NOMO-1 (cell line): ENCODE measurements at regions not wholly inside any gene's neighbourhood (a gene's known extent, or its start where the extent isn't known, plus 50 kb on each side); places are given as distances from the start of the nearest gene placed in this dataset.

Experiments used
- DNase-seq, 2 experiments: peaks; one replicate each; lab custom pipeline; 2025; ENCODE audit not compliant: unreplicated experiment in 2 of 2; lab: John Stamatoyannopoulos, UW

GRCh38 chr2:138985881-138986280 is 205.7 kb upstream of the NXPH2 start:
- no peak for DNase-seq

- DNase-seq = no peak
These were observed 199.1 kb upstream of the NXPH2 start for GRCh38 chr2:138979131-138979785.

- DNase-seq = no peak
These were observed 194.5 kb upstream of the NXPH2 start for GRCh38 chr2:138974651-138975050.

DNA sequence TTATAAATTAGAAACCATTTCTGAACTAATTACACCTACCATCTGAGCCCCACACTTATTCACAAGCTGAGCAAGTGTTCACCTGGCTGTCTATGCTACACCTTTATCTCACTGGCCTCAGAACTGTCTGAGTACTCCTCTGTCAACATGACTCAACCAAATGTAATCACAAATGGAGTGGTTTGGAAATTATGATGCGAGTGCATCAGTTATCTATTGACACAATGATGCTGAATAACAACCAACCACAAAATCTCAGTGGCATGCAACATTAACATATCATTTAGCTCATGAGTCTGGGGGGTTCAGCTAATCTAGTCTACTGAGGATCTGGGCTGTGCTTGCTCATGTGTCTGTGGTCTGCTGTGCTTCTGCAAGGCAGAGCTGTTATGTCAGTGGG is 184.2 kb upstream of the NXPH2 start:
- no peak for DNase-seq

- no peak for DNase-seq
These were observed 182.5 kb upstream of the NXPH2 start for GRCh38 chr2:138962686-138963085.

DNA sequence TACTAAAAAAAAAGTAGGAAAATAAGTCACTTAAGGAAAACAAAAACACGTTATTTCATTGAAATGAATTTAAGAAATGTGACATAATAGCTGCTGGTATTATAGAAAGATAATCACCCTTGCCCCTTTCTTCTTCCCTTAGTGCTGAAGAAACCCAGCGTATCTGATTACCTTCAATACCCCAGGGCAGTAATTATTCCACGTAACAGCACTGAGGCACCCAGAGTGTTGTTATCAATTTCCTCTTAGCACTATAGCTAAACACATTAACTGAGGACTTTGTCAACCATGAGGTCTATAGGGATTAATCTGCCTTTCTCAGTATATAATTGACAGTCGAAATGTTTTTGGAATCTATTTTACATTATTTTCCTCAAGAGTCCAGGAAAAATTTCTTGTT is 180.0 kb upstream of the NXPH2 start:
- no peak for DNase-seq

GRCh38 chr2:138959031-138959430 is 178.8 kb upstream of the NXPH2 start:
- no peak for DNase-seq

DNA sequence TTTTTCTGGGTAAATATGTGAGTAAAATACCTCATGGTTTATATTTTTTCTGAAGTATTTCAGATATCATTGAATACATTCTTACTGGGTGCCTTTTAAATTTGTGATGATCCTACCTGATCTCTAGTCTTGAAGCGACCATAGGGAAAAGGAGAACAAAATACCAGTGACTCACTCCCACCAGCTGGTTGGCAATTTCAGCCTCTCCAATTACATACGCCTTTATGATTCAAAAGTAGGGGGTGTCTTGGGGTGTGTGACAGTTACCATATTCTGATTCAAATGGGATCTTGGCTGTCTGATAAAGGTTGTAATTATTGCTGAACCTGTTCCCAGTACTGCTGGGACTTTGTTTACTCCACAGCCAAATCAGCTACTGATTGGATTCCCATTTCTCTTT is 175.9 kb upstream of the NXPH2 start:
- DNase-seq = no peak

- no peak for DNase-seq
These were observed 170.3 kb upstream of the NXPH2 start for GRCh38 chr2:138950486-138950885.

GRCh38 chr2:138949517-138949916 is 169.3 kb upstream of the NXPH2 start:
- DNase-seq = no peak

GRCh38 chr2:138948070-138948539 is 167.9 kb upstream of the NXPH2 start:
- no peak for DNase-seq

DNA sequence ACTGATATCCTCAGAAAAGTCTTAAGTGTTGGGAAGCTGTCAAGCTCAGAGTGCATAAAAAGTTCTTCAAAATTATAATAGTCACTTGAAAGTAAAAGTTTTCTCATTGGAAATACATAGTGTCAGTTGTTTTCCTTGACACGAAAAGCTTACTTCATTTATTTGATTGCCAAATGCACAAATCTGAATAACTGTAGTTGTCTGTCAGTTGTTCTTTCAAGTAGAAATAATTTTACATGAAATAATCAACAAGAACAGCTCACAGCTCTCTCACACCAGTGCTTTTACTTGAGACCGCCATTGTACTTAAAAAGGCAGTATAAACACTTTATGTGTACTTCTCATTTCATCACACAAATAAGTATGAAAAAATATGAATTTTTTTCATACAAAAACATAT is 163.3 kb upstream of the NXPH2 start:
- DNase-seq = no peak

DNA sequence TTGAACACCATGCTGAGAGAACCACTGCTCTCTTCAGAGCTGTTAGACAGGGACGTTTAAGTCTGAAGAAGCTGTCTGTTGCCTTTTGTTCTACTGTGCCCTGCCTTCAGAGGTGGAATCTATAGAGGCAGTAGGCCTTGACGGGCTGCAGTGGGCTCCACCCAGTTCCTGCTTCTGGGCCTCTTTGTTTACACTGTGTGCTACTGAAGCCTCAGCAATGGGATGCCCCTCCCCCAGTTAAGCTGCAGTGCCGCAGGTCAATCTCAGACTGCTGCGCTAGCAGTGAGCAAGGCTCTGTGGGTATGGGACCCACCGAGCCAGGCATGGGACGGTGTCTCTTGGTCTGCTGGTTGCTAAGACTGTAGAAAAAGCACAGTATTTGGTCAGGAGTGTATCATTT is 162.3 kb upstream of the NXPH2 start:
- no peak for DNase-seq

- no peak for DNase-seq
These were observed 151.4 kb upstream of the NXPH2 start for GRCh38 chr2:138931284-138932256.

DNA sequence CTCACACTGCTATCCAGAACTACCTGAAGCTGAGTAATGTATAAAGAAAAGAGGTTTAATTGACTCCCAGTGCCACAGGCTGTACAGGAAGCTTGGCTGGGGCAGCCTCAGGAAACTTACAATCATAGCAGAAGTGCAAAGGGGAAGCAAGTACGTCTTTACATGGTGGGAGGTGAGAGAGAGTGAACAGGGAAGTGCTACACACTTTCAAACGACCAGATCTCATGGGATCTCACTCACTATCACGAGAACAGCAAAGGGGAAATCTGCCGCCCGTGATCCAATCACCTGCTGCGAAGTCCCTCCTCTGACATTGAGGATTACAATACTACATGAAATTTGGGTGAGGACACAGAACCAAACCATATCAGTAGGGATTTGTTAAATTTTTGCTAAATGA is 150.4 kb upstream of the NXPH2 start:
- DNase-seq = no peak

GRCh38 chr2:138928374-138929021 is 148.3 kb upstream of the NXPH2 start:
- no peak for DNase-seq

- DNase-seq = no peak
These were observed 142.9 kb upstream of the NXPH2 start for GRCh38 chr2:138922973-138923563.

DNA sequence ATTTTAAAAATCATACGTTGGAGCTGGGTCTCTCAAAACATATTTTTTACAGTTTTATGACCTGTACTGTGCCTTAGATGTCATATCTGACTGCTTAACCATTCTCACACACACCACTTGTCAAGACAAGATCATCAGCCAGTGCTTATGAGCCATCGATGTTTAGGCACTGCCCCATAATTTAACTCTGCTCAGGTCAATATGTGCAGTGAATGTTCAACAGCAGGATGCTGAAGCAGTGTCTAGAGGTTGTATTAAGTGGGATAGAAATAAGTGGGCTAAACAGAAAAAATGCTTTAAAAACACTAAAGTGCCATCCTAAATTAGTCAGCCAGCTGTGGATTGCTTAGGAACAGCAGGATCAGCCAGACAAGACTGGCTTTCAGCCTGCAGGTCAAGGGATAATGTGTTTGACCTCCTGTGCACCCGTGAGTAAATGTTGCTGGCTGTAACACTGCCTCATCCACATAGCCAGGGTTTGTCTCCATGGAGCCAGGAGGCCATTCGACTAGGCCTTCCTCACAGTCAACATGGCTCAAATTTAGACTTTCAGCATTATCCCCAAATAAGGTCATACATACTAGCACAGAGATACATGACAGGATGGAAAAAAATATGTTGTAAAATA is 139.0 kb upstream of the NXPH2 start:
- DNase-seq = no peak

- DNase-seq = no peak
These were observed 130.2 kb upstream of the NXPH2 start for GRCh38 chr2:138910427-138910826.

- DNase-seq = no peak
These were observed 126.4 kb upstream of the NXPH2 start for GRCh38 chr2:138906549-138906948.
